Spleen (tissue), 7 donors: ENCODE measurements at regions not wholly inside any gene's neighbourhood (a gene's known extent, or its start where the extent isn't known, plus 50 kb on each side); places are given as distances from the start of the nearest gene placed in this dataset.

Experiments
- POLR2A ChIP-seq, 3 donors: fragments of 450-650 bp; IDR thresholded peaks; one replicate each; pipeline ENCODE4 v1.5.1; 2017; ENCODE audit warnings: antibody characterized with exemption in 3 of 3, mild to moderate bottlenecking in 1 of 3
- POLR2AphosphoS5 ChIP-seq, 3 donors: sonication (generic); formaldehyde crosslinking; IDR thresholded peaks; one replicate each; pipeline ENCODE4 v1.5.1; 2017; ENCODE audit warnings: antibody characterized with exemption in 3 of 3
- TF ChIP-seq, protein P1 (sequence below), 11 experiments: fragments of 200-600 bp in 7 of 11; fragments of 450-650 bp in 4 of 11; sonication (generic) in 4 of 11; IDR thresholded peaks in 8 of 11; conservative IDR thresholded peaks in 3 of 11; 1 replicate in 7 of 11; 2 replicates in 4 of 11; pipeline versions ENCODE4 v1.4.0 to v1.8.0; 2016 to 2021; ENCODE audit warnings: antibody characterized with exemption in 11 of 11, inconsistent platforms in 4 of 11, mild to moderate bottlenecking in 1 of 11
- donor health status: DM: no; HTN: no; CAD: no; lungs with moderate emphysema.
- donor health status: DM: no; HTN: no; CAD: no.
- donor health status: DM: no; HTN: no; CAD: no.

DNA sequence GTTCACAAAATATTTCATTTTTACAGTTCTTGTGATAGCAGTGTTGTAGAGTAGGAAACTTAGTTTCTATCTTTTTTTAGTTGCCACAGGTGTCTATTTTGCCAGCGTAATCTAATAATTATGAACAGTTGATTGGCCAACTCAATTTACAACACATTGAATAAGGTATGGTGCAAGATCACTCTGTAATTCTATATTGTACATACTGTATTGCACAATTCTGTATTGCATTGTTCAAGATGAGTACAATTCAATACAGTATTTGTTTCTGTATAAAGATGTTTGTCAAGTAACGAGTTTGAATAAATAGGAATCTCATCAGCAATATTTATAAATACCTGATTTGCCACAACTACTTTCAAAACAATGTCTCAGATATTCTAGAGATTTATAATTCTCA lies 64.2 kb upstream of the HTR1A start:
- TF ChIP-seq, protein P1, sequence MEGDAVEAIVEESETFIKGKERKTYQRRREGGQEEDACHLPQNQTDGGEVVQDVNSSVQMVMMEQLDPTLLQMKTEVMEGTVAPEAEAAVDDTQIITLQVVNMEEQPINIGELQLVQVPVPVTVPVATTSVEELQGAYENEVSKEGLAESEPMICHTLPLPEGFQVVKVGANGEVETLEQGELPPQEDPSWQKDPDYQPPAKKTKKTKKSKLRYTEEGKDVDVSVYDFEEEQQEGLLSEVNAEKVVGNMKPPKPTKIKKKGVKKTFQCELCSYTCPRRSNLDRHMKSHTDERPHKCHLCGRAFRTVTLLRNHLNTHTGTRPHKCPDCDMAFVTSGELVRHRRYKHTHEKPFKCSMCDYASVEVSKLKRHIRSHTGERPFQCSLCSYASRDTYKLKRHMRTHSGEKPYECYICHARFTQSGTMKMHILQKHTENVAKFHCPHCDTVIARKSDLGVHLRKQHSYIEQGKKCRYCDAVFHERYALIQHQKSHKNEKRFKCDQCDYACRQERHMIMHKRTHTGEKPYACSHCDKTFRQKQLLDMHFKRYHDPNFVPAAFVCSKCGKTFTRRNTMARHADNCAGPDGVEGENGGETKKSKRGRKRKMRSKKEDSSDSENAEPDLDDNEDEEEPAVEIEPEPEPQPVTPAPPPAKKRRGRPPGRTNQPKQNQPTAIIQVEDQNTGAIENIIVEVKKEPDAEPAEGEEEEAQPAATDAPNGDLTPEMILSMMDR (IDR thresholded peaks at IDR 0.05 in 8 of 11, conservative IDR thresholded peaks at IDR 0.05 in 3 of 11) = no peak
- TF ChIP-seq POLR2AphosphoS5 (IDR thresholded peaks at IDR 0.05) (no peak), POLR2A (IDR thresholded peaks at IDR 0.05) (no peak)
